ENCODE measurements at regions not wholly inside any gene's neighbourhood (a gene's known extent, or its start where the extent isn't known, plus 50 kb on each side); places are given as distances from the start of the nearest gene placed in this dataset.

- H3K4me3 ChIP-seq (ENCODE audit: low read length) = no peak overlapping the region
- no peak for DNase-seq (ENCODE audit: low read depth, low spot score)
These were observed 383.6 kb downstream of the PLA2G4A start for GRCh38 chr1:187212377-187212776.

- no peak for DNase-seq (ENCODE audit: low read depth, low spot score)
- no peak overlapping the region for H3K4me3 ChIP-seq (ENCODE audit: low read length)
These were observed 397.6 kb downstream of the PLA2G4A start for GRCh38 chr1:187226396-187226795.

- DNase-seq (ENCODE audit: low read depth, low spot score) = no peak
- no peak overlapping the region for H3K4me3 ChIP-seq (ENCODE audit: low read length)
These were observed 400.0 kb downstream of the PLA2G4A start for GRCh38 chr1:187228790-187229189.

- no peak for DNase-seq (ENCODE audit: low read depth, low spot score)
- H3K4me3 ChIP-seq (ENCODE audit: low read length) = no peak overlapping the region
These were observed 400.7 kb downstream of the PLA2G4A start for GRCh38 chr1:187229496-187229895.

- no peak for DNase-seq (ENCODE audit: low read depth, low spot score)
These were observed 406.0 kb downstream of the PLA2G4A start for GRCh38 chr1:187234706-187235105.

GRCh38 chr1:187236199-187236598 lies 407.4 kb downstream of the PLA2G4A start:
- no peak for DNase-seq (ENCODE audit: low read depth, low spot score)

More at GRCh38 chr1:187234706-187235105, 406.0 kb downstream of the PLA2G4A start:
- no peak overlapping the region for H3K4me3 ChIP-seq (ENCODE audit: low read length)

GRCh38 chr1:187236676-187237075 lies 407.9 kb downstream of the PLA2G4A start:
- DNase-seq (ENCODE audit: low read depth, low spot score) = no peak
- no peak overlapping the region for H3K4me3 ChIP-seq (ENCODE audit: low read length)

More at GRCh38 chr1:187236199-187236598, 407.4 kb downstream of the PLA2G4A start:
- H3K4me3 ChIP-seq (ENCODE audit: low read length) = no peak overlapping the region

- no peak overlapping the region for H3K4me3 ChIP-seq (ENCODE audit: low read length)
- DNase-seq (ENCODE audit: low read depth, low spot score) = no peak
These were observed 408.8 kb downstream of the PLA2G4A start for GRCh38 chr1:187237542-187237941.

- DNase-seq (ENCODE audit: low read depth, low spot score) = no peak
These were observed 413.2 kb downstream of the PLA2G4A start for GRCh38 chr1:187241971-187242370.

GRCh38 chr1:187244623-187245022 lies 415.9 kb downstream of the PLA2G4A start:
- H3K4me3 ChIP-seq (ENCODE audit: low read length) = no peak overlapping the region
- no peak for DNase-seq (ENCODE audit: low read depth, low spot score)

More at GRCh38 chr1:187241971-187242370, 413.2 kb downstream of the PLA2G4A start:
- no peak overlapping the region for H3K4me3 ChIP-seq (ENCODE audit: low read length)

- no peak overlapping the region for H3K4me3 ChIP-seq (ENCODE audit: low read length)
- no peak for DNase-seq (ENCODE audit: low read depth, low spot score)
These were observed 416.5 kb downstream of the PLA2G4A start for GRCh38 chr1:187245201-187245600.

- H3K4me3 ChIP-seq (ENCODE audit: low read length) = no peak overlapping the region
These were observed 420.4 kb downstream of the PLA2G4A start for GRCh38 chr1:187249196-187249595.

GRCh38 chr1:187252923-187253322 lies 424.2 kb downstream of the PLA2G4A start:
- no peak overlapping the region for H3K4me3 ChIP-seq (ENCODE audit: low read length)
- no peak for DNase-seq (ENCODE audit: low read depth, low spot score)

More at GRCh38 chr1:187249196-187249595, 420.4 kb downstream of the PLA2G4A start:
- no peak for DNase-seq (ENCODE audit: low read depth, low spot score)

GRCh38 chr1:187257476-187257875 lies 428.7 kb downstream of the PLA2G4A start:
- DNase-seq (ENCODE audit: low read depth, low spot score) = no peak
- no peak overlapping the region for H3K4me3 ChIP-seq (ENCODE audit: low read length)

GRCh38 chr1:187261637-187262036 lies 432.9 kb downstream of the PLA2G4A start:
- no peak for DNase-seq (ENCODE audit: low read depth, low spot score)
- H3K4me3 ChIP-seq (ENCODE audit: low read length) = no peak overlapping the region

GRCh38 chr1:187262731-187263130 lies 434.0 kb downstream of the PLA2G4A start:
- H3K4me3 ChIP-seq (ENCODE audit: low read length) = no peak overlapping the region
- no peak for DNase-seq (ENCODE audit: low read depth, low spot score)

GRCh38 chr1:187264995-187265602 lies 436.4 kb downstream of the PLA2G4A start:
- peak; percentile 19 for DNase-seq (ENCODE audit: low read depth, low spot score)
- no peak overlapping the region for H3K4me3 ChIP-seq (ENCODE audit: low read length)

GRCh38 chr1:187266051-187266450 lies 437.3 kb downstream of the PLA2G4A start:
- DNase-seq (ENCODE audit: low read depth, low spot score) = no peak
- H3K4me3 ChIP-seq (ENCODE audit: low read length) = no peak overlapping the region

- DNase-seq (ENCODE audit: low read depth, low spot score) = no peak
- H3K4me3 ChIP-seq (ENCODE audit: low read length) = no peak overlapping the region
These were observed 439.1 kb downstream of the PLA2G4A start for GRCh38 chr1:187267827-187268226.

- no peak for DNase-seq (ENCODE audit: low read depth, low spot score)
- no peak overlapping the region for H3K4me3 ChIP-seq (ENCODE audit: low read length)
These were observed 441.5 kb downstream of the PLA2G4A start for GRCh38 chr1:187270256-187270655.

- no peak overlapping the region for H3K4me3 ChIP-seq (ENCODE audit: low read length)
- DNase-seq (ENCODE audit: low read depth, low spot score) = no peak
These were observed 446.6 kb downstream of the PLA2G4A start for GRCh38 chr1:187275346-187275745.
